BJ (cell line): ENCODE measurements at regions not wholly inside any gene's neighbourhood (a gene's known extent, or its start where the extent isn't known, plus 50 kb on each side); places are given as distances from the start of the nearest gene placed in this dataset.

Experiments used
- CTCF ChIA-PET: fragments of 350-600 bp; formaldehyde crosslinking; extraction: SDS; loops from one replicate; lab custom pipeline; 2021; ENCODE audit warnings: antibody characterized with exemption, inconsistent platforms; lab: Yijun Ruan, JAX
- POLR2A ChIA-PET: fragments of 300-600 bp; sonication (Branson Sonifier 250); formaldehyde crosslinking; extraction: SDS; loops from one replicate; lab custom pipeline; 2021; ENCODE audit warnings: antibody characterized with exemption; lab: Charles Lee
- DNase-seq: peaks from one replicate; pipeline ENCODE4 v3.0.0-alpha.2; 2011; ENCODE audit warnings: low read depth
- H3K27me3 ChIP-seq: 2 replicates; pipeline ENCODE4 v1.6.0; 2011; ENCODE audit warnings: low read length; ENCODE audit not compliant: control insufficient read depth, insufficient read depth
- H3K36me3 ChIP-seq: 2 replicates; pipeline ENCODE4 v1.5.1; 2011; ENCODE audit warnings: low read length; ENCODE audit not compliant: control insufficient read depth, insufficient read depth
- H3K4me3 ChIP-seq: 2 replicates; pipeline ENCODE4 v1.5.1; 2011; ENCODE audit warnings: low read depth, mild to moderate bottlenecking, control low read depth, low read length
- CTCF ChIP-seq: IDR thresholded peaks from 2 replicates; pipeline ENCODE4 v1.5.1; 2011; ENCODE audit warnings: low read depth, mild to moderate bottlenecking, control low read depth, inconsistent platforms, low read length, moderate library complexity; ENCODE audit not compliant: insufficient read depth

DNA sequence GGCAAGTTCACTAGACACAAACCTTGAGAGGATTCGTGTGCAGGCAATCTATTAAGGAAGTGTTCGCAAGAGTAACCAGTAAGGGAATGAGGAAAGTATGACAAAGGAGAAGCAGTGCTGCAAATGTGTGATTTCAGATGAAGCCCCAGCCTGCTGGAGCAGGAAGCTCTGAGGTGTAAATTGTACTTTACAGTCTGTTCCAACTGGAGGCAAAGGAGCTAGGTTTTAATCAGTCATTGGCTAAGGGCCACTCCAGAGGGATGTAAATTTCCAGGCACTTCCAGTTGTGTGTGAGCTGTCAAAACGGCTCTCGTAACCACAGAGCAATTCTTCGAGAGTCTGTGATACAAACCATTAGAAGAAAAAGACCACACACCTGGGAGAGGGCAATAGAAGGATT, 359.5 kb upstream of the FAM98A start:
- Histone ChIP-seq H3K4me3 (no peak overlapping the region), H3K27me3 (no peaks in the 10 kb centered on the region), H3K36me3 (no peaks in the 10 kb centered on the region)
- no peak for TF ChIP-seq CTCF
- no peak for DNase-seq
- ChIA-PET POLR2A (no interaction called here), CTCF (interaction anchor here (0.6 kb wide), 1 partner anchor 21 kb away, joined by 3 read pairs; no protein-coding TSS in a partner anchor)

DNA sequence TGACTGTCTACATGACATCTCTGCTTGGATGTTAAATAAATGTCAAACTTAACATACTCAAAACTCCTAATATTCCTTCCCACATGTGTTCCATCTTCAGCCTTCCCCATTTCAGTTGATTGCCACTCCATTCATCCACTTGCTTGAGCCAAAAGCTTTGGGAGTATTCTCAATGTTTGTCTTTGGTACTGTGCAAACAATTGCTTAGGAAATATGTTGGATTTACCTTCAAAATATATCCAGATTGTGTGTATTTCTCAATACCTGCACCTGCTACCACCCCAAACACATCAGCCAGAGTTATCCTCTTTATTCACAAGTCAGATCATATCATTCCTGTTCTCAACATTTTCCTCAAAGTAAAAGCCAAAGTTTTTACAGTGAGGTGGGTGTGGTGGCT, 350.3 kb upstream of the FAM98A start:
- POLR2A ChIA-PET: no interaction called here
- TF ChIP-seq CTCF: no peak
- CTCF ChIA-PET: no interaction called here
- Histone ChIP-seq H3K27me3 (no peaks in the 10 kb centered on the region), H3K4me3 (no peak overlapping the region), H3K36me3 (no peaks in the 10 kb centered on the region)
- DNase-seq: no peak

GRCh38 chr2:33946193-33946592, 347.1 kb upstream of the FAM98A start:
- ChIA-PET CTCF (no interaction called here), POLR2A (no interaction called here)
- no peak overlapping the region for H3K4me3 ChIP-seq
- no peak for DNase-seq
- no peaks in the 10 kb centered on the region for H3K27me3 ChIP-seq
- TF ChIP-seq CTCF: no peak
- no peaks in the 10 kb centered on the region for H3K36me3 ChIP-seq

- no peaks in the 10 kb centered on the region for H3K36me3 ChIP-seq
- H3K4me3 ChIP-seq: no peak overlapping the region
- POLR2A ChIA-PET: no interaction called here
- no peak for TF ChIP-seq CTCF
- no peaks in the 10 kb centered on the region for H3K27me3 ChIP-seq
- CTCF ChIA-PET: no interaction called here
- no peak for DNase-seq
These were observed 334.1 kb upstream of the FAM98A start for GRCh38 chr2:33933203-33933602.

GRCh38 chr2:33931164-33931563, 332.1 kb upstream of the FAM98A start:
- no peak for DNase-seq
- CTCF ChIA-PET: interaction anchor here (0.6 to 1.4 kb wide), 3 partner anchors 14 to 248 kb away, joined by 3 read pairs; no protein-coding TSS in a partner anchor
- no peak for TF ChIP-seq CTCF
- Histone ChIP-seq H3K36me3 (no peaks in the 10 kb centered on the region), H3K4me3 (no peak overlapping the region), H3K27me3 (no peaks in the 10 kb centered on the region)
- POLR2A ChIA-PET: no interaction called here
